IMR-90 (cell line): ENCODE measurements at regions not wholly inside any gene's neighbourhood (a gene's known extent, or its start where the extent isn't known, plus 50 kb on each side); places are given as distances from the start of the nearest gene placed in this dataset.

Experiments
- ATAC-seq: fragments of 200-7000 bp; cut with Tn5 transposase; 2 replicates; pipeline ENCODE4 v1.9.1; 2020; ENCODE audit warnings: low read depth, mild to moderate bottlenecking, moderate library complexity
- BruUV-seq: library from RNA; stranded (reverse); fragments of 400-500 nt; replicated peaks from 2 replicates; lab custom pipeline; 2021; lab: Mats Ljungman, UMichigan
- CTCF ChIA-PET: fragments of 300-600 bp; formaldehyde crosslinking; extraction: SDS; loops from one replicate; lab custom pipeline; 2021; ENCODE audit warnings: antibody characterized with exemption; lab: Yijun Ruan, JAX
- POLR2A ChIA-PET: fragments of 300-600 bp; sonication (Branson Sonifier 250); formaldehyde crosslinking; loops from one replicate; lab custom pipeline; 2022; ENCODE audit warnings: antibody characterized with exemption; ENCODE audit not compliant: unreplicated experiment; lab: Charles Lee
- DNase-seq: peaks from one replicate; pipeline ENCODE4 v3.0.0; 2013
- H2AFZ ChIP-seq: replicated peaks from 2 replicates; pipeline ENCODE3; 2013; ENCODE audit warnings: low read length, mild to moderate bottlenecking; ENCODE audit not compliant: poor library complexity
- H2AK5ac ChIP-seq: 2 replicates; pipeline ENCODE4 v1.6.1; 2013; ENCODE audit warnings: low read depth, low read length, inconsistent platforms
- H2AK9ac ChIP-seq: replicated peaks from 2 replicates; pipeline ENCODE3; 2013; ENCODE audit warnings: mild to moderate bottlenecking, low read depth, low read length, moderate library complexity; ENCODE audit not compliant: poor library complexity
- H2BK120ac ChIP-seq: 2 replicates; pipeline ENCODE4 v1.6.1; 2013; ENCODE audit warnings: low read depth, low read length, inconsistent platforms
- H2BK15ac ChIP-seq: 3 replicates; pipeline ENCODE4 v1.6.1; 2013; ENCODE audit warnings: low read depth, low read length, inconsistent platforms
- H2BK20ac ChIP-seq: 2 replicates; pipeline ENCODE4 v1.6.1; 2013; ENCODE audit warnings: low read depth, mild to moderate bottlenecking, inconsistent platforms, low read length, moderate library complexity
- H2BK5ac ChIP-seq: 2 replicates; pipeline ENCODE4 v1.6.1; 2013; ENCODE audit warnings: mild to moderate bottlenecking, low read depth, low read length, inconsistent platforms; ENCODE audit not compliant: poor library complexity, severe bottlenecking
- H3K14ac ChIP-seq: replicated peaks from 2 replicates; pipeline ENCODE4 v1.6.1; 2013; ENCODE audit warnings: low read depth, low read length, inconsistent platforms
- H3K18ac ChIP-seq: 2 replicates; pipeline ENCODE4 v1.6.1; 2013; ENCODE audit warnings: low read depth, low read length, control low read depth
- H3K23ac ChIP-seq: 2 replicates; pipeline ENCODE4 v1.6.1; 2013; ENCODE audit warnings: low read depth, low read length, inconsistent platforms
- H3K27ac ChIP-seq: 2 replicates; pipeline ENCODE4 v1.5.1; 2013; ENCODE audit warnings: mild to moderate bottlenecking, control low read depth, low read length; ENCODE audit not compliant: insufficient read depth
- H3K27me3 ChIP-seq: 2 replicates; pipeline ENCODE4 v1.6.1; 2013; ENCODE audit warnings: low read length; ENCODE audit not compliant: control insufficient read depth, insufficient read depth
- H3K36me3 ChIP-seq: 2 replicates; pipeline ENCODE4 v1.6.1; 2013; ENCODE audit warnings: low read length, mixed read lengths; ENCODE audit not compliant: control insufficient read depth, insufficient read depth
- H3K4ac ChIP-seq: 2 replicates; pipeline ENCODE4 v1.6.1; 2013; ENCODE audit warnings: low read depth, low read length, inconsistent platforms
- H3K4me1 ChIP-seq: 2 replicates; pipeline ENCODE4 v1.6.1; 2013; ENCODE audit warnings: low read length, mixed read lengths; ENCODE audit not compliant: control insufficient read depth, insufficient read depth
- H3K4me2 ChIP-seq: 2 replicates; pipeline ENCODE4 v1.6.1; 2013; ENCODE audit warnings: low read depth, mild to moderate bottlenecking, control low read depth, low read length, moderate library complexity
- H3K4me3 ChIP-seq: 2 replicates; pipeline ENCODE4 v1.5.1; 2013; ENCODE audit warnings: low read depth, mild to moderate bottlenecking, control low read depth, low read length, moderate library complexity; ENCODE audit not compliant: insufficient read depth
- H3K56ac ChIP-seq: 2 replicates; pipeline ENCODE4 v1.6.1; 2013; ENCODE audit warnings: low read length, inconsistent platforms; ENCODE audit not compliant: insufficient read depth; ENCODE audit errors: extremely low read depth
- H3K79me1 ChIP-seq, 2 experiments: 2 replicates each; pipeline ENCODE4 v1.6.1; 2013; ENCODE audit warnings: low read length in 2 of 2, inconsistent platforms in 1 of 2, low read depth in 1 of 2
- H3K9ac ChIP-seq: 2 replicates; pipeline ENCODE4 v1.6.1; 2013; ENCODE audit warnings: low read depth, low read length, control low read depth
- H3K9me1 ChIP-seq: 2 replicates; pipeline ENCODE4 v1.6.1; 2013; ENCODE audit warnings: low read length, inconsistent platforms; ENCODE audit not compliant: insufficient read depth
- H3K9me3 ChIP-seq: 2 replicates; pipeline ENCODE4 v1.6.1; 2013; ENCODE audit warnings: low read length; ENCODE audit not compliant: control insufficient read depth, insufficient read depth
- H4K20me1 ChIP-seq: 2 replicates; pipeline ENCODE4 v1.6.1; 2013; ENCODE audit warnings: low read length, inconsistent platforms; ENCODE audit not compliant: insufficient read depth
- H4K5ac ChIP-seq: 2 replicates; pipeline ENCODE4 v1.6.1; 2013; ENCODE audit warnings: mild to moderate bottlenecking, low read depth, low read length, control low read depth
- H4K8ac ChIP-seq, 2 experiments: 2 replicates each; pipeline ENCODE4 v1.6.1; 2013; ENCODE audit warnings: low read depth in 2 of 2, low read length in 2 of 2, control low read depth in 1 of 2, inconsistent platforms in 1 of 2
- H4K91ac ChIP-seq: 2 replicates; pipeline ENCODE4 v1.6.1; 2013; ENCODE audit warnings: low read depth, low read length, inconsistent platforms; ENCODE audit not compliant: insufficient read depth
- BHLHE40 ChIP-seq: fragments of 150-350 bp; IDR thresholded peaks from 2 replicates; pipeline ENCODE4 v1.6.1; 2016; ENCODE audit warnings: mild to moderate bottlenecking, low read depth, low read length
- CEBPB ChIP-seq: IDR thresholded peaks from 2 replicates; pipeline ENCODE4 v1.6.1; 2012; ENCODE audit warnings: low read depth, low read length, improper control_type of control experiment
- CHD1 ChIP-seq: IDR thresholded peaks from 2 replicates; pipeline ENCODE4 v1.6.1; 2012; ENCODE audit warnings: low read depth, low read length, improper control_type of control experiment
- CTCF ChIP-seq: conservative IDR thresholded peaks from 2 replicates; pipeline ENCODE4 v1.5.1; 2012; ENCODE audit warnings: mild to moderate bottlenecking, low read depth, low read length, improper control_type of control experiment
- ELK1 ChIP-seq: fragments of 150-350 bp; IDR thresholded peaks from 2 replicates; pipeline ENCODE4 v1.6.1; 2016; ENCODE audit warnings: low read depth, mild to moderate bottlenecking, low read length, moderate library complexity, borderline replicate concordance
- FOS ChIP-seq: fragments of 150-350 bp; IDR thresholded peaks from 2 replicates; pipeline ENCODE4 v1.6.1; 2016; ENCODE audit warnings: low read depth, low read length
- MAFK ChIP-seq: IDR thresholded peaks from 2 replicates; pipeline ENCODE4 v1.6.1; 2012; ENCODE audit warnings: low read depth, low read length, improper control_type of control experiment
- MAZ ChIP-seq: IDR thresholded peaks from 2 replicates; pipeline ENCODE4 v1.6.1; 2012; ENCODE audit warnings: low read depth, mild to moderate bottlenecking, low read length, improper control_type of control experiment, moderate library complexity, borderline replicate concordance
- MXI1 ChIP-seq: IDR thresholded peaks from 2 replicates; pipeline ENCODE4 v1.6.1; 2012; ENCODE audit warnings: low read depth, mild to moderate bottlenecking, low read length, moderate library complexity, borderline replicate concordance
- NFE2L2 ChIP-seq: fragments of 150-350 bp; IDR thresholded peaks from 2 replicates; pipeline ENCODE4 v1.6.1; 2016; ENCODE audit warnings: low read depth, mild to moderate bottlenecking, low read length
- POLR2A ChIP-seq: IDR thresholded peaks from 2 replicates; pipeline ENCODE4 v1.6.1; 2012; ENCODE audit warnings: mild to moderate bottlenecking, low read depth, low read length
- RAD21 ChIP-seq: IDR thresholded peaks from 2 replicates; pipeline ENCODE4 v1.6.1; 2012; ENCODE audit warnings: low read length, improper control_type of control experiment
- RCOR1 ChIP-seq: IDR thresholded peaks from 2 replicates; pipeline ENCODE4 v1.6.1; 2012; ENCODE audit warnings: mild to moderate bottlenecking, low read length, improper control_type of control experiment; ENCODE audit not compliant: insufficient replicate concordance
- RFX5 ChIP-seq: IDR thresholded peaks from 2 replicates; pipeline ENCODE4 v1.8.0; 2012; ENCODE audit warnings: low read depth, mild to moderate bottlenecking, low read length, moderate library complexity
- SMC3 ChIP-seq: fragments of 150-350 bp; IDR thresholded peaks from 2 replicates; pipeline ENCODE4 v1.6.1; 2016; ENCODE audit warnings: low read depth, mild to moderate bottlenecking, antibody characterized with exemption, low read length, moderate library complexity
- USF2 ChIP-seq: fragments of 150-350 bp; IDR thresholded peaks from 2 replicates; pipeline ENCODE4 v1.6.1; 2017; ENCODE audit warnings: mild to moderate bottlenecking, antibody characterized with exemption, low read length, low read depth
- WGBS, 2 experiments: methylation state at CpG; one replicate each; pipeline versions ENCODE4 v1.1.5 to v1.1.7; 2013; ENCODE audit warnings: missing lambda C conversion rate in 2 of 2; ENCODE audit not compliant: insufficient read length in 1 of 2; ENCODE audit errors: extremely low coverage in 2 of 2; 5-methylcytosine and 5-hydroxymethylcytosine counted together
- dilution Hi-C: fragments of 300-500 bp; cut with HindIII; formaldehyde crosslinking; loops from one replicate; pipeline ENCODE4 v1.14.3; 2018; ENCODE audit warnings: low sequenced_read_pairs; ENCODE audit not compliant: unreplicated experiment
- in situ Hi-C: fragments of 300-500 bp; cut with MboI; formaldehyde crosslinking; loops from 3 replicates; pipeline ENCODE4 v1.14.3; 2019; ENCODE audit warnings: low sequenced_read_pairs, inconsistent platforms, mixed read lengths
- intact Hi-C: fragments of 100-400 bp; cut with micrococcal nuclease; formaldehyde crosslinking; loops from 2 replicates; pipeline ENCODE4 v1.10.0; 2022

- Histone ChIP-seq H3K4me2 (no peak overlapping the region), H2AK5ac (no peak overlapping the region), H3K36me3 (no peaks in the 10 kb centered on the region), H3K18ac (no peak overlapping the region), H3K27ac (no peak overlapping the region), H3K4me1 (no peaks in the 10 kb centered on the region), H2BK15ac (no peak overlapping the region), H3K4me3 (no peak overlapping the region), H3K23ac (no peak overlapping the region), H2BK120ac (no peak overlapping the region), H3K9ac (no peak overlapping the region), H3K14ac (no peak overlapping the region), H2AFZ (no peak overlapping the region), H4K20me1 (no peaks in the 10 kb centered on the region), H3K27me3 (no peaks in the 10 kb centered on the region), H3K4ac (no peak overlapping the region), H3K9me3 (no peaks in the 10 kb centered on the region; the same call in 1 of the 2 replicates), H4K5ac (no peak overlapping the region), H2BK5ac (no peak overlapping the region), H3K9me1 (no peaks in the 10 kb centered on the region), H2AK9ac (no peak overlapping the region), H3K56ac (no peak overlapping the region), H4K8ac (no peak overlapping the region), H4K91ac (no peak overlapping the region), H3K79me1 (no peaks in the 10 kb centered on the region), H2BK20ac (no peak overlapping the region)
- ATAC-seq (no peak), DNase-seq (no peak)
- no peak for TF ChIP-seq USF2
- TF ChIP-seq FOS, result no peak
- no peak for TF ChIP-seq SMC3
- TF ChIP-seq RAD21, result no peak
- TF ChIP-seq RCOR1, result no peak
- no peak for TF ChIP-seq ELK1
- TF ChIP-seq MAFK, result no peak
- no peak for TF ChIP-seq CEBPB
- TF ChIP-seq CTCF, result no peak
- no peak for TF ChIP-seq BHLHE40
- no peak for TF ChIP-seq POLR2A
- TF ChIP-seq CHD1, result no peak
- TF ChIP-seq NFE2L2, result no peak
- no peak for TF ChIP-seq MAZ
- no peak for TF ChIP-seq MXI1
- no peak for TF ChIP-seq RFX5
- ChIA-PET CTCF (no interaction called here), POLR2A (no interaction called here)
- WGBS, 2 experiments, result no CpG with 5 or more reads among the region's 2 CpGs
- intact Hi-C loops, result no loop called here
- BruUV-seq, result no TSS peak
- in situ Hi-C loops, result no loop called here
- dilution Hi-C loops, result no loop called here
These were observed 1461.2 kb upstream of the CDH8 start for GRCh38 chr16:63497408-63497807.
